ENCODE measurements at regions not wholly inside any gene's neighbourhood (a gene's known extent, or its start where the extent isn't known, plus 50 kb on each side); places are given as distances from the start of the nearest gene placed in this dataset.

DNA sequence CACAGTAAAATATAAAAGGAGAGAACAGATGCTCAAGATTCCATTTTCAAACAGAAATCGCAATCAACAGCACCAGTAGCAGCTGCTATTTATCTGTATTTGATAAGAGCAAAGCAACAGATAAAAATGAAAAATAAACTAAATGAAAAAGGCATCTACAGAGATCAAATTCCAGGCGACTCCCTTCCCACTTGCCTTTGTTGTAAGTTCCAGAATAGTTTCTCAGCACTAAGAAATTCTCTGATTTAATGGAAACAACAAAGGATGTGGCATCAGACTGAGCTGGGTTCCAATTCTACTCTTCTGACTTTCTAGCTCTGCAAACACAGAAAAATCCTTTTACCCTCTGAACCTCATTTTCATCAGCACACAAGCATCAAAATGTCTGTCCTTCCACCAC, 110.8 kb upstream of the MME start:
- Histone ChIP-seq H3K27ac (no peak overlapping the region), H3F3A (ENCODE audit: insufficient read depth, low read depth) (peaks cover 13% of the 10 kb centered on the region; the same call in 1 of the 2 replicates), H3K27me3 (ENCODE audit: insufficient read depth, low read depth) (no peaks in the 10 kb centered on the region), H3K4me3 (no peak overlapping the region), H3K79me2 (ENCODE audit: low read depth) (no peaks in the 10 kb centered on the region), H3K4me1 (replicated peaks; ENCODE audit: insufficient read depth) (peaks cover 21% of the 10 kb centered on the region), H3K9me2 (ENCODE audit: insufficient read depth) (no peaks in the 10 kb centered on the region), H3K36me3 (ENCODE audit: low read depth) (no peaks in the 10 kb centered on the region), H4K20me1 (ENCODE audit: insufficient read depth) (no peaks in the 10 kb centered on the region; the same call in 1 of the 2 replicates), H3K4me2 (no peak overlapping the region), H2AFZ (no peak overlapping the region), H3K9me3 (ENCODE audit: insufficient read depth, low read depth) (peaks cover 11% of the 10 kb centered on the region; the same call in 1 of the 2 replicates)
- no TSS peak for BruUV-seq (replicated peaks)
- no peak for TF ChIP-seq EZH2 (IDR thresholded peaks at IDR 0.05; ENCODE audit: low read depth)
- TF ChIP-seq CTCF (conservative IDR thresholded peaks at IDR 0.05), result no peak
- ChIA-PET POLR2A (ENCODE audit: unreplicated experiment) (interaction anchor here (0.6 kb wide), 1 partner anchor 326 kb away, joined by 3 read pairs; no protein-coding TSS in a partner anchor), CTCF (no interaction called here)
- intact Hi-C loops (cut with micrococcal nuclease; ENCODE audit: unreplicated experiment), result no loop called here
- no peak for DNase-seq

DNA sequence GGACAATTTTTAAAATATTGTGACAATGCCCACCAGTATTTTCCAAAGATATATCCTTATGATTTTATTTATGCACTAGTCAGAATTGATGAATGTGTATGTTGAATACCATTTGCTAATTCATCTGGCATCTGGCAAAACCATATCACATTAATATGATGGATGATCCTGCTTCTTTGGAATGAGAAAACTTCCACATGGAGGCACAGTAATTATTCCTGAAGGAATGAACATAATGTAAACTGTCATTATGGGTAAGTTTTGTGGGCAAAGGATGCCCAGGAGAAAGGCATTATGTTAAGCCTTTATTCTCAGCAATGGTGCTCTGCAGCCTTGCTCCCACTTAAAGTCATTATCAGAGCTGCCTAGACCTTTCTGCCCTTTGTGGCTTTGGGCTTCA, 113.0 kb upstream of the MME start:
- H3F3A ChIP-seq (ENCODE audit: insufficient read depth, low read depth), result peaks cover 11% of the 10 kb centered on the region; the same call in 1 of the 2 replicates
- H3K36me3 ChIP-seq (ENCODE audit: low read depth), result no peaks in the 10 kb centered on the region
- H3K27ac ChIP-seq, result no peak overlapping the region
- H3K9me3 ChIP-seq (ENCODE audit: insufficient read depth, low read depth), result 0 out of 2 replicates have a peak, but pooled peaks cover 11% of the 10 kb centered on the region
- peaks cover 17% of the 10 kb centered on the region for H3K4me1 ChIP-seq (replicated peaks; ENCODE audit: insufficient read depth)
- H2AFZ ChIP-seq, result no peak overlapping the region
- H3K9me2 ChIP-seq (ENCODE audit: insufficient read depth), result no peaks in the 10 kb centered on the region
- intact Hi-C loops (cut with micrococcal nuclease; ENCODE audit: unreplicated experiment), result no loop called here
- CTCF ChIA-PET, result no interaction called here
- BruUV-seq (replicated peaks), result no TSS peak
- TF ChIP-seq EZH2 (IDR thresholded peaks at IDR 0.05; ENCODE audit: low read depth), result no peak
- TF ChIP-seq CTCF (conservative IDR thresholded peaks at IDR 0.05), result no peak
- no peak overlapping the region for H3K4me3 ChIP-seq
- H4K20me1 ChIP-seq (ENCODE audit: insufficient read depth), result no peaks in the 10 kb centered on the region; the same call in 1 of the 2 replicates
- H3K27me3 ChIP-seq (ENCODE audit: insufficient read depth, low read depth), result no peaks in the 10 kb centered on the region
- no peak overlapping the region for H3K4me2 ChIP-seq
- H3K79me2 ChIP-seq (ENCODE audit: low read depth), result no peaks in the 10 kb centered on the region
- DNase-seq, result no peak
- POLR2A ChIA-PET (ENCODE audit: unreplicated experiment), result no interaction called here

- Histone ChIP-seq H3K27me3 (ENCODE audit: insufficient read depth, low read depth) (no peaks in the 10 kb centered on the region), H3K4me3 (no peak overlapping the region), H4K20me1 (ENCODE audit: insufficient read depth) (no peaks in the 10 kb centered on the region; the same call in 1 of the 2 replicates), H3K4me2 (no peak overlapping the region), H3K27ac (no peak overlapping the region), H2AFZ (no peak overlapping the region), H3K4me1 (replicated peaks; ENCODE audit: insufficient read depth) (no peaks in the 10 kb centered on the region), H3F3A (ENCODE audit: insufficient read depth, low read depth) (no peaks in the 10 kb centered on the region), H3K36me3 (ENCODE audit: low read depth) (no peaks in the 10 kb centered on the region), H3K9me2 (ENCODE audit: insufficient read depth) (no peaks in the 10 kb centered on the region; the same call in 1 of the 2 replicates), H3K79me2 (ENCODE audit: low read depth) (no peaks in the 10 kb centered on the region), H3K9me3 (ENCODE audit: insufficient read depth, low read depth) (no peaks in the 10 kb centered on the region)
- TF ChIP-seq EZH2 (IDR thresholded peaks at IDR 0.05; ENCODE audit: low read depth), result no peak
- no peak for TF ChIP-seq CTCF (conservative IDR thresholded peaks at IDR 0.05)
- ChIA-PET CTCF (no interaction called here), POLR2A (ENCODE audit: unreplicated experiment) (no interaction called here)
- no peak for DNase-seq
- intact Hi-C loops (cut with micrococcal nuclease; ENCODE audit: unreplicated experiment), result no loop called here
- BruUV-seq (replicated peaks), result no TSS peak
These were observed 123.3 kb upstream of the MME start for GRCh38 chr3:154956815-154957214.

All from PC-9 (cell line).